WTC11 (cell line): ENCODE measurements at regions not wholly inside any gene's neighbourhood (a gene's known extent, or its start where the extent isn't known, plus 50 kb on each side); places are given as distances from the start of the nearest gene placed in this dataset.

Experiments used
- ATAC-seq: fragments of 200-7000 bp; cut with Tn5 transposase; 2 replicates; pipeline ENCODE4 v1.10.0; 2021; ENCODE audit warnings: mild to moderate bottlenecking, moderate library complexity
- CTCF ChIA-PET: fragments of 300-600 bp; sonication (Branson Sonifier 250); formaldehyde crosslinking; loops from one replicate; lab custom pipeline; 2021; ENCODE audit warnings: antibody characterized with exemption; lab: Charles Lee
- POLR2A ChIA-PET: fragments of 350-600 bp; sonication (Branson Sonifier 250); formaldehyde crosslinking; loops from one replicate; lab custom pipeline; 2021; ENCODE audit warnings: antibody characterized with exemption; lab: Charles Lee
- DNase-seq: peaks from one replicate; pipeline ENCODE4 v3.0.0; 2021; ENCODE audit warnings: low spot score
- H3K27ac Mint-ChIP-seq: 2 replicates; pipeline ENCODE4 v1.8.0; 2021; ENCODE audit warnings: mixed read lengths
- H3K27me3 Mint-ChIP-seq: 2 replicates; pipeline ENCODE4 v1.8.0; 2021; ENCODE audit warnings: low read depth, mild to moderate bottlenecking, moderate library complexity, mixed read lengths
- H3K36me3 Mint-ChIP-seq: 2 replicates; pipeline ENCODE4 v1.8.0; 2021; ENCODE audit warnings: mixed read lengths
- H3K4me1 Mint-ChIP-seq: 2 replicates; pipeline ENCODE4 v1.8.0; 2022; ENCODE audit warnings: mixed read lengths
- H3K4me3 Mint-ChIP-seq: 2 replicates; pipeline ENCODE4 v1.8.0; 2021; ENCODE audit warnings: mild to moderate bottlenecking, moderate library complexity, mixed read lengths
- H3K9me3 Mint-ChIP-seq: 2 replicates; pipeline ENCODE4 v1.8.0; 2021; ENCODE audit warnings: mixed read lengths
- ARID4B ChIP-seq: sonication (generic); formaldehyde crosslinking; IDR thresholded peaks from 2 replicates; pipeline ENCODE4 v1.8.0; 2023; ENCODE audit warnings: missing genetic modification reagents, mild to moderate bottlenecking, borderline replicate concordance
- ATF6 ChIP-seq: sonication (generic); formaldehyde crosslinking; IDR thresholded peaks from 2 replicates; pipeline ENCODE4 v1.8.1; 2023; ENCODE audit warnings: mild to moderate bottlenecking, missing genetic modification reagents
- CDX4 ChIP-seq: fragments of 250-450 bp; sonication (Bioruptor Pico); IDR thresholded peaks from 2 replicates; pipeline ENCODE4 v1.9.0; 2021; ENCODE audit warnings: moderate library complexity, mild to moderate bottlenecking, inconsistent platforms, borderline replicate concordance
- E2F4 ChIP-seq: sonication (generic); formaldehyde crosslinking; IDR thresholded peaks from 2 replicates; pipeline ENCODE4 v1.8.1; 2022; ENCODE audit warnings: low read depth, mild to moderate bottlenecking, moderate library complexity, missing genetic modification reagents, borderline replicate concordance
- ESRRA ChIP-seq: sonication (generic); formaldehyde crosslinking; IDR thresholded peaks from 2 replicates; pipeline ENCODE4 v1.8.1; 2022; ENCODE audit warnings: mild to moderate bottlenecking, missing genetic modification reagents, borderline replicate concordance
- FOXP4 ChIP-seq: sonication (generic); formaldehyde crosslinking; IDR thresholded peaks from 2 replicates; pipeline ENCODE4 v1.8.0; 2022; ENCODE audit warnings: mild to moderate bottlenecking, missing genetic modification reagents
- GABPB1 ChIP-seq: sonication (generic); formaldehyde crosslinking; IDR thresholded peaks from 2 replicates; pipeline ENCODE4 v1.8.1; 2023; ENCODE audit warnings: mild to moderate bottlenecking, missing genetic modification reagents
- KAT7 ChIP-seq: sonication (generic); formaldehyde crosslinking; IDR thresholded peaks from 2 replicates; pipeline ENCODE4 v1.8.1; 2023; ENCODE audit warnings: missing genetic modification reagents, mild to moderate bottlenecking, borderline replicate concordance
- MLX ChIP-seq: sonication (generic); formaldehyde crosslinking; IDR thresholded peaks from 2 replicates; pipeline ENCODE4 v1.8.1; 2023; ENCODE audit warnings: mild to moderate bottlenecking, missing genetic modification reagents, moderate library complexity
- NFATC4 ChIP-seq: fragments of 250-450 bp; sonication (Bioruptor Pico); IDR thresholded peaks from 2 replicates; pipeline ENCODE4 v1.9.0; 2021; ENCODE audit warnings: mild to moderate bottlenecking
- OVOL2 ChIP-seq: fragments of 250-450 bp; sonication (Bioruptor Pico); IDR thresholded peaks from 2 replicates; pipeline ENCODE4 v1.9.0; 2021; ENCODE audit warnings: mild to moderate bottlenecking, borderline replicate concordance
- PREB ChIP-seq: sonication (generic); formaldehyde crosslinking; IDR thresholded peaks from 2 replicates; pipeline ENCODE4 v1.8.1; 2022; ENCODE audit warnings: mild to moderate bottlenecking, missing genetic modification reagents, moderate library complexity, borderline replicate concordance
- RORB ChIP-seq: fragments of 250-450 bp; sonication (Bioruptor Pico); IDR thresholded peaks from 2 replicates; pipeline ENCODE4 v1.9.0; 2021; ENCODE audit warnings: mild to moderate bottlenecking
- SMAD3 ChIP-seq: sonication (generic); formaldehyde crosslinking; IDR thresholded peaks from 2 replicates; pipeline ENCODE4 v1.8.0; 2022; ENCODE audit warnings: missing genetic modification reagents, mild to moderate bottlenecking, borderline replicate concordance
- SP1 ChIP-seq: sonication (generic); formaldehyde crosslinking; conservative IDR thresholded peaks from 2 replicates; pipeline ENCODE4 v1.8.1; 2022; ENCODE audit warnings: missing genetic modification reagents
- TP53 ChIP-seq: sonication (generic); formaldehyde crosslinking; IDR thresholded peaks from 2 replicates; pipeline ENCODE4 v1.8.1; 2023; ENCODE audit warnings: mild to moderate bottlenecking, missing genetic modification reagents
- USF1 ChIP-seq: sonication (generic); formaldehyde crosslinking; IDR thresholded peaks from 2 replicates; pipeline ENCODE4 v1.8.0; 2022; ENCODE audit warnings: mild to moderate bottlenecking, missing genetic modification reagents
- ZMAT4 ChIP-seq: fragments of 250-450 bp; sonication (Bioruptor Pico); IDR thresholded peaks from 2 replicates; pipeline ENCODE4 v1.9.0; 2021; ENCODE audit warnings: mild to moderate bottlenecking
- ZNF416 ChIP-seq: fragments of 250-450 bp; sonication (Bioruptor Pico); IDR thresholded peaks from 2 replicates; pipeline ENCODE4 v1.9.0; 2021; ENCODE audit warnings: mild to moderate bottlenecking, inconsistent platforms
- ZNF532 ChIP-seq: fragments of 250-450 bp; sonication (Bioruptor Pico); IDR thresholded peaks from 2 replicates; pipeline ENCODE4 v1.9.0; 2021; ENCODE audit warnings: mild to moderate bottlenecking, borderline replicate concordance

- Mint-ChIP-seq H3K27me3 (no peaks in the 10 kb centered on the region), H3K36me3 (no peaks in the 10 kb centered on the region), H3K27ac (no peak overlapping the region), H3K4me1 (no peaks in the 10 kb centered on the region), H3K9me3 (no peaks in the 10 kb centered on the region), H3K4me3 (no peak overlapping the region)
- POLR2A ChIA-PET = no interaction called here
- DNase-seq (no peak), ATAC-seq (no peak)
- TF ChIP-seq OVOL2 (no peak), SMAD3 (CRISPR knock-in tag) (no peak), ARID4B (CRISPR knock-in tag) (no peak), MLX (CRISPR knock-in tag) (no peak), ESRRA (CRISPR knock-in tag) (no peak), PREB (CRISPR knock-in tag) (no peak), NFATC4 (CRISPR knock-in tag) (no peak), ZMAT4 (CRISPR knock-in tag) (no peak), ZNF416 (CRISPR knock-in tag) (no peak), ATF6 (no peak), CDX4 (CRISPR knock-in tag) (no peak), RORB (CRISPR knock-in tag) (no peak), SP1 (no peak), USF1 (no peak), E2F4 (CRISPR knock-in tag) (no peak), KAT7 (no peak), FOXP4 (CRISPR knock-in tag) (no peak), ZNF532 (CRISPR knock-in tag) (no peak), GABPB1 (CRISPR knock-in tag) (no peak), TP53 (CRISPR knock-in tag) (no peak)
- CTCF ChIA-PET = no interaction called here
Measured at GRCh38 chr4:34845926-34846325, 1398.4 kb downstream of the ARAP2 start.
